Tibial nerve (tissue), 4 donors: ENCODE measurements at regions not wholly inside any gene's neighbourhood (a gene's known extent, or its start where the extent isn't known, plus 50 kb on each side); places are given as distances from the start of the nearest gene placed in this dataset.

Experiments used
- DNase-seq, 2 donors: peaks; one replicate each; pipeline ENCODE4 v3.0.0-alpha.2; 2019; ENCODE audit warnings: low spot score in 2 of 2
- H3K27ac ChIP-seq, 4 donors: fragments of 200-600 bp; sonication (generic) in 3 of 4; one replicate each; pipeline ENCODE4 v1.5.1; 2017 to 2019; ENCODE audit warnings: mild to moderate bottlenecking in 1 of 4
- H3K27me3 ChIP-seq, 2 donors: fragments of 200-600 bp; sonication (generic) in 1 of 2; one replicate each; pipeline versions ENCODE4 v1.5.1 to v1.6.0; 2017 to 2019
- H3K36me3 ChIP-seq, 3 donors: fragments of 200-600 bp; sonication (generic); one replicate each; pipeline ENCODE4 v1.5.1; 2018 to 2019
- H3K4me1 ChIP-seq, 4 donors: fragments of 200-600 bp; sonication (generic) in 3 of 4; one replicate each; pipeline ENCODE4 v1.5.1; 2017 to 2019
- H3K4me3 ChIP-seq, 4 donors: fragments of 200-600 bp; sonication (generic) in 3 of 4; one replicate each; pipeline ENCODE4 v1.5.1; 2017 to 2019; ENCODE audit warnings: mild to moderate bottlenecking in 1 of 4, moderate library complexity in 1 of 4
- H3K9me3 ChIP-seq, 4 donors: fragments of 200-600 bp; sonication (generic) in 3 of 4; one replicate each; pipeline ENCODE4 v1.5.1; 2017 to 2019
- CTCF ChIP-seq, 5 experiments: fragments of 200-600 bp in 3 of 5; fragments of 450-650 bp in 2 of 5; sonication (generic) in 3 of 5; IDR thresholded peaks; one replicate each; pipeline ENCODE4 v1.5.1; 2016 to 2019; ENCODE audit warnings: antibody characterized with exemption in 5 of 5, mild to moderate bottlenecking in 3 of 5, moderate library complexity in 2 of 5
- EP300 ChIP-seq, 2 donors: sonication (generic); formaldehyde crosslinking; IDR thresholded peaks; one replicate each; pipeline ENCODE4 v1.6.1; 2017; ENCODE audit warnings: antibody characterized with exemption in 2 of 2, mild to moderate bottlenecking in 1 of 2
- POLR2A ChIP-seq, 2 donors: fragments of 450-650 bp; IDR thresholded peaks; one replicate each; pipeline ENCODE4 v1.6.1; 2017; ENCODE audit warnings: antibody characterized with exemption in 2 of 2, mild to moderate bottlenecking in 2 of 2, moderate library complexity in 2 of 2
- WGBS, 2 donors: methylation state at CpG; one replicate each; pipeline ENCODE4 v1.1.5; 2018; 5-methylcytosine and 5-hydroxymethylcytosine counted together

GRCh38 chr18:30527917-30528316 lies 514.6 kb downstream of the DSC3 start:
- Histone ChIP-seq H3K9me3 (no peaks in the 10 kb centered on the region), H3K27me3 (no peaks in the 10 kb centered on the region), H3K36me3 (no peaks in the 10 kb centered on the region), H3K4me3 (no peak overlapping the region), H3K27ac (no peak overlapping the region), H3K4me1 (no peaks in the 10 kb centered on the region)
- TF ChIP-seq CTCF (IDR thresholded peaks at IDR 0.05), result no peak
- TF ChIP-seq POLR2A (IDR thresholded peaks at IDR 0.05), result no peak
- TF ChIP-seq EP300 (IDR thresholded peaks at IDR 0.05), result no peak
- 95 to 100% methylated on average over 1 of the region's 1 CpG for WGBS, 2 donors
- DNase-seq, result no peak

- no peaks in the 10 kb centered on the region for H3K27me3 ChIP-seq
- H3K36me3 ChIP-seq, result no peaks in the 10 kb centered on the region
- H3K27ac ChIP-seq, result no peak overlapping the region
- H3K4me1 ChIP-seq, result no peaks in the 10 kb centered on the region
- no peak overlapping the region for H3K4me3 ChIP-seq
- H3K9me3 ChIP-seq, result no peaks in the 10 kb centered on the region
- TF ChIP-seq POLR2A (IDR thresholded peaks at IDR 0.05), result no peak
- no peak for TF ChIP-seq EP300 (IDR thresholded peaks at IDR 0.05)
- TF ChIP-seq CTCF (IDR thresholded peaks at IDR 0.05), result no peak
- no peak for DNase-seq
- WGBS, 2 donors, result 47 to 49% methylated on average over 1 of the region's 1 CpG
Observed at GRCh38 chr18:30527226-30527625, 515.3 kb downstream of the DSC3 start.

DNA sequence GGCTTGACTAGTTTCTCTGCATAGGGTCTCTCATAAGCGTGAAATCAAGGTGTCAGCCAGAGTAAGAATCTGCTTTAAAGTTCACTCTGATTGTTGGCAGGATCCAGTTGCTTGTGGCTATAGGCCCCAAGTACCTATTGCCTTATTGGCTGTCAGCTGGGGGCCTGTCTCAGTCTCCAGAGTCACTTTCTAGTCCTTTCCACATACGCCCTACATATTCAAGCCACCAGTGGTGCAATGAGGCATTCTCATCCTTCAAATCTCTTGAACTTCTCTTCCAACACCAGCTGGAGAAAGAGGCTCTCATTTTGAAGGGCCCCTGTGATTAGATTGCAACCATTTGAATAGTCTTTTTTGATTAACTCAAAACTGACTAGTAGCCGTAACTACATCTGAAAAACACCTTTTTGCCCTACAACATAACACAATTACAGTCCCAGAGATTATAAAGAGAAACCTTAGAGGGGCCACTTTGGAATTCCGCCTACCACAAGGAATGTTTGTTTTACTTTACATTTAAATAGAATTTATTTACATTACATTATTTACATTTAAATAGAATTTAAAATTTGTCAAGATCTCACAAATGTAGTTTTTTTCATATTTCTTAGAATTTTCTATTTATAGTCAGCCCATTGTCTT lies 520.1 kb downstream of the DSC3 start:
- no peaks in the 10 kb centered on the region for H3K27me3 ChIP-seq
- no peaks in the 10 kb centered on the region for H3K9me3 ChIP-seq
- H3K36me3 ChIP-seq, result no peaks in the 10 kb centered on the region
- no peaks in the 10 kb centered on the region for H3K4me1 ChIP-seq
- no peak overlapping the region for H3K27ac ChIP-seq
- no peak for DNase-seq
- WGBS, 2 donors, result 88 to 97% methylated on average over 4 of the region's 4 CpGs
- TF ChIP-seq CTCF (IDR thresholded peaks at IDR 0.05) (no peak), EP300 (IDR thresholded peaks at IDR 0.05) (no peak), POLR2A (IDR thresholded peaks at IDR 0.05) (no peak)
- H3K4me3 ChIP-seq, result no peak overlapping the region

DNA sequence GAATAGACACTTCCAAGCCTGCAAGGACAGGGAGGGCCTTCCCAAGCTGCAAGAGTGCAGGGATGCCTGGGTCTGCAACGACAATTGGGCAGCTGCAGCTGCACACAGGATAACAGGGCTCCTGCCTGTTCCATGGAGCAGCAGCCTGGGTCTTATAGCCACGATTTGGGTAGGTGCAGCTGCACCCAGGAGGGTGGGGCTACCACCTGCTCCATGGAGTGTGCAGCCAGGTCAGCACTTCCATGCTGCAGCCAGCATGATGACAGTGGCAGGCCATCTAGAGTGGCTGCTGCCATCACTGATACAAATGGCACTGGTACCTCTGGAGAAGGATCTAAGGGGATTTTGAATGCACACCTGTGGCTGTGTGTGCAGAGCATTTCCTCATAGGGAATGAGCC lies 528.5 kb downstream of the DSC3 start:
- Histone ChIP-seq H3K4me3 (no peak overlapping the region), H3K9me3 (no peaks in the 10 kb centered on the region), H3K4me1 (no peaks in the 10 kb centered on the region), H3K36me3 (no peaks in the 10 kb centered on the region), H3K27me3 (no peaks in the 10 kb centered on the region), H3K27ac (no peak overlapping the region)
- WGBS, 2 donors, result 38% methylated on average over 2 of the region's 2 CpGs; no CpG with 5 or more reads in 1 of the 2 donors
- no peak for DNase-seq
- TF ChIP-seq EP300 (IDR thresholded peaks at IDR 0.05), result no peak
- TF ChIP-seq POLR2A (IDR thresholded peaks at IDR 0.05), result no peak
- TF ChIP-seq CTCF (IDR thresholded peaks at IDR 0.05), result no peak

DNA sequence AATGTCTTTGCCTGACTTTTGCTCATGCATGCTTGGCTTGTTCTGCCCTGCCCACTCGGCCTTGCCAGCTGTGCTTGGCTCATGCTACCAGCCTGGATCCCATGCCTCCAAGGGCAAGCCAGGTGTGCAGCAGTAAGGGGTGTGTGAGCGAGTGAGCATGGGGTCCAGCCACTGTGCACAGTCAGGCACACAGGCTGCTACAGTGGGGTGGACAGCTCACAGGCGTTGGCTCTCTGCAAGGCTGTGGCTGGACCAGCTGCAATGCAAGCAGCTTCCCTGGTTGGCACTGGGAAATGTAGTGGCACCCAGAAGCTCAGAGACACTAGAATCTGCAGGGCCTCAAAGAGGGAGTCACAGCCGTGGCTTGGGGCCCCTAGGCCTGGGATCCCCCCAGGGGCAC lies 529.7 kb downstream of the DSC3 start:
- no peak overlapping the region for H3K4me3 ChIP-seq
- 83 to 84% methylated on average over 4 of the region's 4 CpGs for WGBS, 2 donors

More for the DNA sequence above, 529.7 kb downstream of the DSC3 start:
- no peak for TF ChIP-seq POLR2A (IDR thresholded peaks at IDR 0.05)
- no peak for TF ChIP-seq EP300 (IDR thresholded peaks at IDR 0.05)
- no peak for TF ChIP-seq CTCF (IDR thresholded peaks at IDR 0.05)
- H3K36me3 ChIP-seq, result no peaks in the 10 kb centered on the region
- no peaks in the 10 kb centered on the region for H3K27me3 ChIP-seq
- DNase-seq, result no peak
- no peaks in the 10 kb centered on the region for H3K9me3 ChIP-seq
- no peaks in the 10 kb centered on the region for H3K4me1 ChIP-seq
- no peak overlapping the region for H3K27ac ChIP-seq
